ENCODE measurements at regions not wholly inside any gene's neighbourhood (a gene's known extent, or its start where the extent isn't known, plus 50 kb on each side); places are given as distances from the start of the nearest gene placed in this dataset.

GRCh38 chr15:31782016-31782783, 248.1 kb upstream of the CHRNA7 start:
- DNase-seq = no peak

- no peak for DNase-seq
Observed at GRCh38 chr15:31782951-31783350, 247.4 kb upstream of the CHRNA7 start.

GRCh38 chr15:31786360-31786759, 244.0 kb upstream of the CHRNA7 start:
- DNase-seq = no peak

- no peak for DNase-seq
Observed at GRCh38 chr15:31788104-31788503, 242.2 kb upstream of the CHRNA7 start.

- DNase-seq = no peak
Observed at GRCh38 chr15:31792611-31793199, 237.6 kb upstream of the CHRNA7 start.

- no peak for DNase-seq
Observed at GRCh38 chr15:31799319-31799714, 231.0 kb upstream of the CHRNA7 start.

GRCh38 chr15:31799715-31800321, 230.5 kb upstream of the CHRNA7 start:
- no peak for DNase-seq

GRCh38 chr15:31801152-31801551, 229.2 kb upstream of the CHRNA7 start:
- DNase-seq = no peak

- DNase-seq = no peak
Observed at GRCh38 chr15:31802761-31803160, 227.6 kb upstream of the CHRNA7 start.

GRCh38 chr15:31803388-31803884, 226.9 kb upstream of the CHRNA7 start:
- DNase-seq = no peak

- DNase-seq = no peak
Observed at GRCh38 chr15:31805090-31805662, 225.1 kb upstream of the CHRNA7 start.

GRCh38 chr15:31806106-31806505, 224.2 kb upstream of the CHRNA7 start:
- no peak for DNase-seq

- no peak for DNase-seq
Observed at GRCh38 chr15:31811641-31812040, 218.7 kb upstream of the CHRNA7 start.

- no peak for DNase-seq
Observed at GRCh38 chr15:31814082-31814481, 216.2 kb upstream of the CHRNA7 start.

- DNase-seq = no peak
Observed at GRCh38 chr15:31815411-31816155, 214.7 kb upstream of the CHRNA7 start.

- no peak for DNase-seq
Observed at GRCh38 chr15:31822463-31822862, 207.9 kb upstream of the CHRNA7 start.

- no peak for DNase-seq
Observed at GRCh38 chr15:31824024-31824423, 206.3 kb upstream of the CHRNA7 start.

- DNase-seq = no peak
Observed at GRCh38 chr15:31828594-31828993, 201.7 kb upstream of the CHRNA7 start.

GRCh38 chr15:31830591-31830990, 199.7 kb upstream of the CHRNA7 start:
- DNase-seq = no peak

GRCh38 chr15:31831596-31831995, 198.7 kb upstream of the CHRNA7 start:
- no peak for DNase-seq

GRCh38 chr15:31834654-31835053, 195.7 kb upstream of the CHRNA7 start:
- no peak for DNase-seq

- DNase-seq = no peak
Observed at GRCh38 chr15:31839388-31839787, 190.9 kb upstream of the CHRNA7 start.

GRCh38 chr15:31840849-31841476, 189.4 kb upstream of the CHRNA7 start:
- DNase-seq = no peak

Data from KG1 (cell line).